ENCODE measurements at regions not wholly inside any gene's neighbourhood (a gene's known extent, or its start where the extent isn't known, plus 50 kb on each side); places are given as distances from the start of the nearest gene placed in this dataset.

DNA sequence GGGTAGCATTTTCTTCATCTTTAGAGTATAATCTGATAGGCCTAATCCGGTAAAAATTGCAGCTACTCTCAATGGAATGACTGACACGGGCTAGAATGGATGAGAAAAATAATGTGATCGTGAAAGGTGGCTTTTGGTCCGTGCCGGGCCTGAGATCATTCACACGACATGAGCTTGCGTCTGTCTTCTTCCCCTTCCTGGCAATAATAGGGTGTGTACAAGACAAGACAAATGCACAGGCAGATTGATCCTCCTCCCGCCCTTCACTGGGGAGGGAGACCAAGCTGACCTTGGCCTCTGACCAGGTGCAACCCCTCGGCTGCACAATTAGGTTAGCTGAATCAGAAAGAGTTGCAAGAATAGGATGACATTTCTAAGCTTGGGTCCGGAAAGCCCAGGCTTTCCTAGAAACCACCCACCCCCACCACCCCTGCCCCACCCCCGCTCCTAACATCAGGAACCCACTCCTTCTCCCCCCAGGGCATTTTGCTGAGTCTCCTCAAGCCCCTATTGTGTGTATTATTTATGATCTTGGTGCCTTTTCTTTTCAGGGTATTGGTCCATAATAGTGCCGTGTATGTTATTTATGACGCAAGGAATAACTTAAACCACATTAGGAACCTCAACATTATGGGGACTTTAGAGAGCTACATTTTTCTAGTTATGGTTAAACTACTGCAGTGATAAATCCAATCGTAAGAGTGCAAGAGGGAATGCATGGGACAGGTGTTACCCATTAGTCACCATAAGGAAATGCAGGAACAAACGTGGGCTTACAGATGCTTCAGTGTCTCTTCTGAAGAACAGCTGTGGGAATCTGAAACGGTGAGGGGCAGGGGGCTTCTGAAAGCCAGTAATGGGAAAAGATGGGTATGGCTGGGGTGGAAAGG is 540.1 kb upstream of the PSMD7 start:
- Histone ChIP-seq H4K20me1 (ENCODE audit: insufficient read depth, low read length) (no peaks in the 10 kb centered on the region), H3K27ac (ENCODE audit: extremely low read length, insufficient read depth, low read length) (no peak overlapping the region), H3K4me2 (ENCODE audit: low read depth, low read length) (no peak overlapping the region), H2AFZ (ENCODE audit: low read length) (no peak overlapping the region), H3K9me3 (ENCODE audit: low read length) (peaks cover 7% of the 10 kb centered on the region; the same call in 1 of the 2 replicates), H3K4me3 (replicated peaks in 1 of 3; ENCODE audit: insufficient read depth in 1 of 3, low read depth in 2 of 3, low read length in 3 of 3) (no peak overlapping the region), H3K27me3 (ENCODE audit: control insufficient read depth in 1 of 2, insufficient read depth in 2 of 2, low read length in 2 of 2) (peaks cover 0 to 26% of the 10 kb centered on the region in 2 experiments; a peak in 2 of 5 replicates), H3K4me1 (ENCODE audit: insufficient read depth, low read length) (no peaks in the 10 kb centered on the region), H3K9ac (ENCODE audit: insufficient read depth, low read depth, low read length) (no peak overlapping the region), H3K36me3 (replicated peaks in 1 of 2; ENCODE audit: control insufficient read depth in 1 of 2, insufficient read depth in 2 of 2, low read length in 2 of 2) (no peaks in the 10 kb centered on the region), H3K79me2 (ENCODE audit: insufficient read depth, low read length) (no peaks in the 10 kb centered on the region)
- no TSS peak for BruUV-seq (replicated peaks)
- in situ Hi-C loops (cut with HindIII; ENCODE audit: extremely low pct_ligation_motif_present, low pct_unique_long_range_greater_than_20kb) (no loop called here), intact Hi-C loops (cut with micrococcal nuclease; ENCODE audit: unreplicated experiment) (no loop called here)
- ATAC-seq, result no peak
- ChIA-PET POLR2A (no interaction called here), CTCF (ENCODE audit: low intra/inter-chr PET ratio, low total read pairs) (no interaction called here)
- FAIRE-seq, result no peak
- 22% methylated on average over 15 of the region's 16 CpGs for WGBS (ENCODE audit: low lambda C conversion rate)
- TF ChIP-seq NONO (IDR thresholded peaks at IDR 0.05) (no peak), NONO (CRISPR knock-in tag; conservative IDR thresholded peaks at IDR 0.05) (no peak), ZNF292 (CRISPR knock-in tag; IDR thresholded peaks at IDR 0.05; ENCODE audit: borderline replicate concordance, low read depth) (no peak), ZNF772 (CRISPR knock-in tag; IDR thresholded peaks at IDR 0.05) (no peak), ELF3 (CRISPR knock-in tag; IDR thresholded peaks at IDR 0.05) (no peak), MTF1 (CRISPR knock-in tag; IDR thresholded peaks at IDR 0.05) (no peak), ZNF670 (CRISPR knock-in tag; IDR thresholded peaks at IDR 0.05; ENCODE audit: borderline replicate concordance) (no peak), ZNF878 (CRISPR knock-in tag; IDR thresholded peaks at IDR 0.05) (no peak), ZNF333 (CRISPR knock-in tag; IDR thresholded peaks at IDR 0.05; ENCODE audit: borderline replicate concordance) (no peak), SP4 (CRISPR knock-in tag; IDR thresholded peaks at IDR 0.05) (no peak), ZNF441 (CRISPR knock-in tag; IDR thresholded peaks at IDR 0.05; ENCODE audit: borderline replicate concordance) (no peak), ZNF841 (CRISPR knock-in tag; IDR thresholded peaks at IDR 0.05; ENCODE audit: borderline replicate concordance) (no peak)
- DNase-seq (ENCODE audit: low spot score), result no peak

Measured in HepG2 (cell line).